NCI-H1092 treated with DMSO at 0.1 percent for 48 hours (cell line): ENCODE measurements at regions not wholly inside any gene's neighbourhood (a gene's known extent, or its start where the extent isn't known, plus 50 kb on each side); places are given as distances from the start of the nearest gene placed in this dataset.
"Not testable (repeated sequence)": the region's sequence is repeated elsewhere in the genome, so short reads cannot be mapped to it uniquely, and the experiment has no call there.

Experiments
- DNase-seq: peaks from one replicate; lab custom pipeline; 2025; lab: John Stamatoyannopoulos, UW

DNA sequence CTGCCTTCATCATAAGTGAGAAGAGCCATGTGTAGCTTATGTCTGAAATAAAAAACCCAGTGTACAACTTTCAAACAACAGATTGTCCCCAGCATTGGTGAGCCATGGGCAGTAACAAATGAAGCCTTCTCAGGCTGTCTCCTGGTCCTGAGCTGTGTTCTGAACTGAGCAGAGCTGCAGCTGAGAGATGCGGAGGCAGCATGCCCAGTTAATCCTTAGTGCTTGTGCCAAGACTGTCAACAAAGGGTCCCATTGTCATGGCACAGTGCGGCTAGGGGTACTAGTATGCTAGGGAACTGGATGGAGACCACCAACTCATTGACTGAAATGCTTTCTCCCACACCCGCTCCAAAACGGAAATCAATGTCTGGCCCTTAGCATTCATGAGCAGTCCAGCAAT lies 154.3 kb downstream of the RMST start:
- DNase-seq, result peak; percentile 69

DNA sequence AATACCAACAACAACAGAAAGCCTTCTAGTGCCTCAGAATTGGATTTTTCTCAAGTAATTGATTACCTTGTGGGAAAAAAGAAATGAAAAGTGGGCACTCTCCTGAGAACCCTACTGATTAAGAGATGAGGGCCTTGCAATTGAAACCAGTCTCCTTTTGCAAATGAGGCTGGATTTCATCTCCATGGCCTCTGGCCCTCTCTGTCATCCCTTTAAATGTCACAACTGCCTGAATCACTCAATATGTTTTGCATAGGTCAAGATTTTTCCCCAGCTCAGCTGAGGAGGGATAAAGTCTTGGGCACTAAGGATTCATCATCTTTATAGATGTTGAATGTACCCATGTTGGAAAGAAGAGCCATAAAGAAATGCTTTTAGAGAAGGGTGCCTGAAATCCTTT lies 166.4 kb downstream of the RMST start:
- DNase-seq, result no peak

DNA sequence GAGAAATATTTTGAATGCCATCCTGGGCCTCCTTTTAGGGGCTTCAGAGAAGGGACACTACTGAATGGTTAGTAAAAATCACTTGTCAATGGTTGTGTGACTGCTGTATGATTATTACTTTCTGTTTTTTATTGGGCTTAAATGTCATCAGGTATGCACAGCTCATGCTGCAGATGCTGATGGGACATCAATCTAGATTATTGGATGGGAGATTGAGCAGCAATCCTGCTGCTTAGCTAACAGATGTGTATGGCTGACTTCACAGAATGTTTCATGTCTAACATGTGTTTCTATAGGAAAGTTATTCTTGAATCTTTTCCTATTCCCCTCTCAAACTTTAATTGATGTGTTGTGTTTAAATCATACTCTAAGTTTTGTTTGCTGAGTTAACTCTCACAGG lies 166.8 kb downstream of the RMST start:
- no peak for DNase-seq

DNA sequence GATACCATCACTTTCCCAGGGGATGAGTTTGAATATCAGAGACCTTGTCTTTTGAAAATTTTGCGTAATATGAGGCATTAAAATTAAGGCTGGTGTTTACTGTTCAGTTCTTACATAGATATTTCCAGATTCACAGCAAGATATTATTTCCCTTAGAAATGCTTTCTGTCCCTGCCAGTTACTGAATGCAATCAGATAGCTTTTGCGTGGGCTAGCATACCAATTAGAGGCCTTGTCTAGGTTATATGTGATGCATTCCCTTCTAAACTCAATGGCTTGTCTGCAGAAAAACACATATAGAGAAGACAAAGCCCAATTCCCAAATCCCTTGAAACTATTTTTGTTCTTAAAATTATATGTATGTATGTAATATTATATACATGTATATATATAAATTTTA lies 167.8 kb downstream of the RMST start:
- DNase-seq, result no peak

DNA sequence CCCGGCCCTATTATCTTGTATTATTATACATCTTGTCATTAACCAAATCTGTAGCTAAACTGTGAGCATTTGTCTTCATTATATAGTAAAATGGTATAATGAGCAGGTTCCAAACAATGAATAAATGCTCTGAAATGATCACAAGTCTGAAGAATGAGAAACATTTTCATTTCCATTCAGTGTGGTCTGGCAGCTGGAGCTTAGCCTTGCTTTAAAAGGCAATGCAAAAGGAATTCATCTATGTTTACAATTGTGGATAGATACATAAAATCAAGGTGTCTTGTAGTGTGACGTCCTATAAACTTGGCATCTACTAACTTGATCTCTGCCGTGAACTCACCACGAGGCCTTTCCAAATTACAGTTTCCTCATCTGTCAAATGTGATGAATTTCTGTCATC lies 168.3 kb downstream of the RMST start:
- DNase-seq, result no peak

DNA sequence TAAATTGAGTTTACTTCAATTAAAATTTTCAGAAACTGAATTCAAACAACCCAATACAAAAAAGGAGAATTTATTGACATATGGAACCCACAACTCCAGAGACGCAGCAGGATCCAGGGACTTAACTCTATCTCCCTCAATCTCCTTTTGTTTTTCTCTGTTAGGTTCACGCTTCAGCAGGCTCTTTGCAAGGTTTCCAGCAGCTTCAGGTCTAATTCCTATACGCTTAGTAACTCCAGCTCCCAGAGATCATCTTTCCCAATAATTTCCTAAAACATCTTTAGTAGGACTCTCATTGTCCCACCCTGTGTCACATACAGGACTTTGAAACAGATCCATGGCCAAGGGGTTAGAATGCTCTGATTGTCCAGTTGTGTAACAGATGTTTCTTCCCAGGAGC lies 175.2 kb downstream of the RMST start:
- peak; percentile 11 for DNase-seq

DNA sequence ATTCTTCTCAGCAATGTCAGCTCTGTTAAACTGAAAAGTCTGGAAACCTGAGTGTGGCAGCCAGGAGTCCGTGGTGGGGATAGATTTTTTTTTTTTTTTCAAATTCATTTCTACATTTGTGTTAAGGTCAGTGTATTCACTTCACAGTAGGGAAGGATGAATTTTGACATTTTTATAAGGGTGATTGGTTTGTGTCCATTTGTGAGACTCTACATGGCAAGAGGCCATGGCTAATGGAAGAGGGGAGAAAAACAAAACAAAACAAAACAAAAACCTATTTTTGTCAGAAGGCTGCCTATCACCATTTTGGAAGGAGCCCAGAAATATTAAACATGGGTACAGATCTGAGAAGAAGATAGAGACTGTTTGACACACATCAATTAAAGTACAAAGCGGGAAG lies 176.1 kb downstream of the RMST start:
- peak; percentile 57 for DNase-seq

DNA sequence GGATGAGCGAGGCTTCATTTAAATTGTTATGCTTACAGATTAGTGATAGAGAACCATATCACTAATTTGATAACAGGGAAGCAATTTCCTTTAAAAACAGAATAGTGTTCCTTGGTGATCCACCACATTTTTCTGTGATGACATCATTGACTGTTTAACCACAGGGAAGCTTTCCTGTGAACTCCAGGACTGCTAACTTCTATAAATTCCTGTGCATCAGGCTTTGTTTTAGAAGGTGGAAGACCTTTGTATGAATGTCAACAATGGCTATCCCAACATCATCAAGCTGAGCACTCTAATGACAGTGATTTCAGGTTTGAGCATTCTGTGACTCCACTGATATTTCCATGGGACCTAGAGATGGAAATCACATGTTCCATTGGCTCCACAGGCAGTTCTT lies 177.1 kb downstream of the RMST start:
- no peak for DNase-seq

DNA sequence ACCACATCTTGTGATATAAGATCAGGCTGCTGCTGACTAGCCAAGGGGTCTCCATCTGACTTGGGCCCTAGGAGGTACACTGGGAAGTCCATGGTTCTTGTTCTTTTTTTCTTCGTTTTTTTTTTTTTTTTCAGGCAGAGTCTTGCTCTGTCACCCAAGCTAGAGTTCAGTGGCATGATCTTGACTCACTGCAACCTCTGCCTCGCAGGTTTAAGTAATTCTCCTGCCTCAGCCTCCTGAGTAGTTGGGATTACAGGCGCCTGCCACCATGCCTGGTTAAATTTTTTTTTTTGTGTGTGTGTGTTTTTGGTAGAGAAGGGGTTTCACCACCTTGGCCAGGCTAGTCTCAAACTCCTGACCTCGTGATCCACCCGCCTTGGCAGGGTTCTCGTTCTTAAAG lies 178.2 kb downstream of the RMST start:
- no peak for DNase-seq

DNA sequence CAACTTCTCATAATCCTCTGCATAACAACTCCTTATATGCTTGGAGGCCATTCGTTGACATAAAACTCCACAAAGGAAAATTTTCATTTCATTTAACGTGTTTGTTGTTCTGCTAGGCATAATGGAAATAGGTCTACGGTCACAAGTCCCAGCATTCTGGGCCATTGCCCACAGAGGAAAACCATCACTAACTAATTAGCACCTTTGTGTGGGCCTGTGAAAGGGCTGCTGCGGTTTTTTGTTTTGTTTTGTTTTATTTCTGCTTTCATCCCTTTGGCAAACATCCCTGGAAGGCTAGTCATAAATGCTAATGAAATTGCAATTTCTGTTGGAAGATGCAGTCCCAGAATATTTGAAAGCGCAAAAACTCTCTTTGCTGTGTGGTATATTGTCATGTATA lies 180.3 kb downstream of the RMST start:
- no peak for DNase-seq

DNA sequence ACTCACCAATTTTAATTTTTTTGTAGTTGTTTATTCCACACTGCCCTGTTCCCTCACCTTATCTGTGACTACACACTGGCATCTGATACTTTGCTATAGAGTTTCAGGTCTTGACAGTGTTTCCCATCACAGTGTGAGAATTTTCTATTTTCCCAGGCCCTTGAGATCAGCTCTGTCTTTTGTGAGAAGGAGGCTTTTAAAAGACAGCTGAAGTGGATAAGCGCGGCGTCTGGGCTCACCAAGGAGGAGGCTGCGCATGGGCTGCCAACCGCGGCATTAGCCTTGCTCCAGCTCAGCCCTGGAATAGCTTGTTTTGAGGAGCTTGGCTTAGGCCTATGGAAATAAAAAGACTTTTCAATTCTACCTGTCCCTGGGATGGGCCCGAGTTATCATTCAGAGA lies 181.3 kb downstream of the RMST start:
- no peak for DNase-seq

DNA sequence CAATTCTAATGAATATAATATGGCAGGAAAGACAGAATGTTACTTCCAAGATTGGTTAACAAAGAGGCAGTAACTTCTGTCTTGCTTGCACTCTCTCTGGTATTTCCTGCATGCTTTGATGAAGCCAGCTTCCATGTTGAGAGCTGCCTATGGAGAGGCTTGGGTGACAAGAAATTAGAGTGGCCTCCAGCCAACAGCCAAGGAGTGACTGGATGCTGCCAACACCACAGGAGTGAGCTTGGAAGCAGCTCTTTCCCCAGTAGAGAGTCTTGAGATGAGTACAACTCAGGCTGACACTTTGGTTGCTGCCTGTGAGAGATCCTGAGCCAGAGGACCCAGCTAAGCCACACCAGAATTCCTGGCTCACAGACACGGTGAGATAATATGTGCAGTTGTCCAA lies 183.1 kb downstream of the RMST start:
- no peak for DNase-seq

DNA sequence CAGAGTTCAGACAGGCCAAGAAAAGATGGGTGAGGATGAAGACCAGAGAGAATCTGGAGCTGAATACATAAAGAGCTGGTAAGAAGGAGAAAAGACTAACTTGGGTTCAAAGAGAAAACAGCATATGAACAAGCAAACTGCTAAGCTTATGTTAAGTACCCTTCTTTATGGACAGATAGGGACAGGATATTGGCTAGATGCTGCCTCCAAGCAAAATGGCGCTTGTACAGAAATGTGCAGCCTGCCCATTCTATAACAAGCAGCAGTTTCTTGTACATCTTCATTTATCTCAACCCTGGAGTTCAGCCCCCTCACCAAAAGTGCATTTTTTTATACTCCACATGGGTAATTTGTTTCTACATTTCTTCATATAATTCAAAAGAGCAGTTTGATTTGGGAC lies 184.5 kb downstream of the RMST start:
- DNase-seq, result no peak

DNA sequence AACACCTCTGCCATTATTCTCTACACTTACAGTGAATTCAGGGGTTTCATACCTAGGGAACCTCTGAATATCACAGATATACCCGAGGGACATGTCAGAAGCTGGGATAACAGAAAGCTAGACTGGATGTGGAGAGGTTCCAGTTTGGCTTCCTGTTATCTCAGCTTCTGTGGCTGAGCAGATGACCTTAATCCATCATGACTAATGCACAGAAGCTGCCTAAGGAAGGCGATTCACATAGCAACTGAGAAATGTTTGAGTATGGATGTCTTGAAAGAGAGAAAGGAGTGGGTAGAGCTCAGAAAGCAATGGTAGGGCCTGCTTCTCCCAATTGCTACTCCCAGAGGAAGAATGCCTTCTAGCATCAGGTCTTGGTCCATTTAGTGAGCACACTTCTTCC lies 187.6 kb downstream of the RMST start:
- no peak for DNase-seq

DNA sequence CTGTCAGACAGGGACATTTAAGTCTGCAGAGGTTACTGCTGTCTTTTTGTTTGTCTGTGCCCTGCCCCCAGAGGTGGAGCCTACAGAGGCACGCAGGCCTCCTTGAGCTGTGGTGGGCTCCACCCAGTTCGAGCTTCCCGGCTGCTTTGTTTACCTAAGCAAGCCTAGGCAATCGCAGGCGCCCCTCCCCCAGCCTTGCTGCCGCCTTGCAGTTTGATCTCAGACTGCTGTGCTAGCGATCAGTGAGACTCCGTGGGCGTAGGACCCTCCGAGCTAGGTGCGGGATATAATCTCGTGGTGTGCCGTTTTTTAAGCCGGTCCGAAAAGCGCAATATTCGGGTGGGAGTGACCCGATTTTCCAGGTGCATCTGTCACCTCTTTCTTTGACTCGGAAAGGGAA lies 193.9 kb downstream of the RMST start:
- not testable (repeated sequence) for DNase-seq

DNA sequence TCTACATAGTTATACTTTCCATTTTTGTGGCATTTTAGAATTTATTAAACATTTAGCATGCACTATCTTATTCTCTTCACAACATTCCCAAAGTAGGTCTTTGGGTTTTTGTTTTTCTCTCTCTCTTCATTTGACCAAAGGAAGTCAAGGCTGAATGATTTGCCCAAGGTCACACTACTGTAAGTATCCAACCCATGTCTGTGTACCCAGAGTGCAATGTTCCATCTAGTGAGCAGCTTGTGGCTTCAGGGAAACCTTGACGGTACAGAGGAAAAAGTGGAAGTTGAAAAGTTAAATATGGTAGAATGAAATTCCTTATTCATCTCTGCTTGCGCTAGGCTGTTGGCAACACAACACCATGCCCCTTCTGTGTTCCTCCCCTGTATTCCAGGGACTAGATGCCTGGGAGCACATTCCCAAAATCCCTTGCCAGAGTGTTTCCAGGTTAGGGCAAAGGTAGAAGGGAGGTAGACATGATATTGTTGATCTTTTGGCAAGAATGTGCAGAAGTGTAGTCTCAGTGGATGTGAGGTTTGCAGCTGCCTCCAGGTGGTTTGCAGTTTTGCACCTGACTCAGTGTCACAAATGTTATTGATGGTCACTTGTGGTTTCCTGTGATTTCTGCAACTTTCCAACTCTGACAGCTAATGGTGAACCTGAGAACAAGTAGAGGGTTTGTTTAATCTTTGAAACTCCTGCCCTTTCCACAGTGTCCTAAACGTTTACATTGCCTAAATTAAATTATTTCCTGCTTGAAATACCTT lies 196.7 kb downstream of the RMST start:
- DNase-seq, result no peak

DNA sequence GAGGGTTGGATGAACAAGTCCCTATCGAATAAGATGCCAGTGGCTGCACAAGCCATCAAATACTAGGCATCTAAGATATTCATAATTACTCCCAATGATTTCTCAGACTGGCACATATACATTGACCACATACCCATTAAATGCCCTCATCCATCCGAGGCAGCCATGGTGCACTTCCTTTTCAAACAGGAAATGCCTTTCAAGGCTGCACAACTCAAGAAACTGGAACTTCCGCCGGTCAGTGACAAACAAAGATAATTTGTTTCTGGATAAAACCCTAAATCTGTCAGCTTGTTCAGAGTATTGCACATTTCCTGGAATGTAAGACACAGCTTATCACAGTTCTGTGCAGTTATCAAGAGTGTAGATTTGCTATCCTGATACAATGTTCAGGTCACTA lies 203.7 kb downstream of the RMST start:
- no peak for DNase-seq

DNA sequence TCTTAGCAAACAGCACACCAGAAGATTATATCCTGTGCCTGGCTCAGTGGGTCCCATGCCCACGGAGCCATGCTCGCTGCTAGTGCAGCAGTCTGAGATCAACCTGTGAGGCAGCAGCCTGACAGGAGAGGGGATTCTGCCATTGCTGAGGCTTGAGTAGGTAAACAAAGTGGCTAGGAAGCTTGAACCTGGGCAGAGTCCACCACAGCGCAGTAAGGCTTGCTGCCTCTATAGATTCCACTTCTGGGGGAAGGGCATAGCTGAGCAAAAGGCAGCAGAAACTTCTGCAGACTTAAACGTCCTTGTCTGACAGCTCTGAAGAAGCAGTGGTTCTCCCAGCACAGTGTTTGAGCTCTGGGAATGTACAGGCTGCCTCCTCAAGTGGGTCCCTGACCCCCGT lies 210.3 kb downstream of the RMST start:
- DNase-seq, result no peak

DNA sequence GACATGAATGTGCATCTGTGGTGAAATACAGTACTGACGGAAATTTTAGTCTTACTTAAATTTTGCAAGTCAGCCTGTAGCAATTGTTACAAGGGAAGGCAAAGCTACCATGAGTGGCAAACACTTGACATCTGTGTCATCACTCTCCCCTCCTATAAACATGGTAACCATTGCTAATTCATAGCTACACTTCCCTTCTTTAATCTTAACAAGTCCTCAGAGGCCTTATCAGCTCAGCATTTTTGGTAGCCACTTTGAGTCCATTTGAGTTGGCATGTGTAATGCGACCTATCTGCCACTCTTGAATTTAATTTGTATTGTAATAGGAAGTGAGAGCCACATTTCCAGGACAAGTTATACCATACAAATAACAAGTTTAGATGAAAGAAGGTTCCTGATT lies 218.1 kb downstream of the RMST start:
- DNase-seq, result no peak

DNA sequence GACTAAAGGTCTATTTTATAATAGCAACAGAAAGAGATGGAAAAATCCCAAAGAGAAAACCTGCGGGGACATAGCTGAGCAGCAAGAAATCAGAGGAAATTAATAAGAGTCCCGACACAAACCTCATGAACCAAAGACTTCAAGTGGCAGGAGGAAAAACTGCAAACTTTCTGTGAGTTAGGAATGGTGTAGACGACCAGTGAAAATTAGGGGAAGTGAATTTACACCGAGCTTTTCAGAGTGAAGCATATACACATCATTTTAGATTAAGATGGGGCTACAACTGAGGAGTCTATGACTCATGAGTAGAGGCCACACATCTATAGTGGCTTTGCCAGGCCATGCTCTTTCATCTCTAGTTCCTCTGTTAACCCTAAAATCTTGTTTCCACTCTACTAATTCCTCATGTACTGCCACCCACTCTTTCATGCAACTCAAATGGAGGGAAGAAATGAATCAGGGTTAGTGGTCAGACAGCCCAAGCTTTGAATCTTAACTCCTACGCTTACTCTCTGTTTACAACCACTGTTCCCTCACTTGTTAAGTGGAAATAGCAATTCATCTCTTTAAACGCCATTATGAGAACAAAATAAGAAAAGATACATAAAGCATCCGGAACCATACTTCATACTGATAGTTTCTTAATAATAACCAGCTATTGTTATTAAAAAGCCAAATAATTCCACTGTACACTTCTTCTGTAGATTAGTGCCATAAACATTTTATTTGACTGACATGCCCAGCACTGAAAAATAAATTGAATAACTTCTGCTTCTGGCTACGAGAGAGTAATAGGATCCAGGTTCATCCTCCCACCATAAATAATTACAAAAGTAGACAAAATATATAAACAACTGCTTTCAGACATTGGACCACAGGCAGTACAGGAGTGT lies 219.3 kb downstream of the RMST start:
- no peak for DNase-seq

DNA sequence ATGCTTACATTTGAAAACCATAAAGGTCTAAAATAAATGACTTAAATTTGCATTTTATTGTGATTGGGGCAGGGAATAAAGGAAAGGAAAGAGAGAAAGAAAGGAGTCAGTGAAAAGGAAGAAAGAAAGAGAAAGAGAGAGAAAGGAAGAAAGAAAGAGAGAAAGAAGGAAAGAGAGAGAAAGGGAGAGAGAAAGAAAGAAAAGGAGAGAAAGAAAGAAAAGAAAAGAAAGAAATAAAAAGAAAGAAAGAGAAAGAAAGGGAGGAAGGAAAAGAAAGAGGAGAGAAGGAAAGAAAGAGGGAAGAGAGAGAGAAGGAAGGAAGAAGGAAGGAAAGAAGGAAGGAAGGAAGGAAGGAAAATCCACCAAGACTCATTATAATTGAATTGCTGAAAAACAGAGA lies 222.8 kb downstream of the RMST start:
- DNase-seq, result no peak

DNA sequence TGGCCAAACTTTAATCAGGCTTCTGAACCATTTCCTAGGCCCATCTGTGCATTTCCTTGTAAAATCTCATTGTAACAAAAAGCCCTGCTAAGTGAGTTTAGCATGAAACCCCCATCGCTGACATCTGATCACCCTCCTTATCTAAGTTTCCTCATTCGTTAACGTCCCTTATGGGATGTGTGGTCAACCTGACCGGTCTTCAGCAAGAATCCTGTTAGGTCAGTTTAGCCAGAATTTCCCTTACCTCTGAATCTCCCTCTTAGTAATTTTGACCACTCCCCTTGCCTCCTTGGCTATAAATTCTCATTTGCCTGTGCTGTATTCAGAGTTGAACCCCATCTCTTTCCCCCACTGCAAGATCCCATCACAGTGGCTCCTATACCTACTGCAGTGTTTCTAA lies 239.3 kb downstream of the RMST start:
- no peak for DNase-seq

DNA sequence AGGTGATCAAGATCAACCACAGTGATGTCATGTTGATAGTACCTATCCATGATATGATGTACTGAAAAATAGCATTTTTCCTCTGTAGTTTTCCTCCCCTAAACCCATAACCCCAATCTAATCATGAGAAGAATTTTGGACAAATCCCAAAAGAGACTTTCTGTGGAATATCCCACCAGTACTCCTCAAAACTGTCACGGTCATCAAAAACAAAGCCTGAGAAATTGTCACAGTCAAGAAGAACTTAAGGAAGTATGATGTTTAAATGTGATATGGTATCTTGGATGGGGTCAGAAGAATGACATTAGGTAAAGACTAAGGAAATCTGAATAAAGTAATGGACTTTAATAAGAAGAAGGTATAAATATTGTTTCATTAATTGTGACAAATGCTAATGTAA lies 248.8 kb downstream of the RMST start:
- no peak for DNase-seq

DNA sequence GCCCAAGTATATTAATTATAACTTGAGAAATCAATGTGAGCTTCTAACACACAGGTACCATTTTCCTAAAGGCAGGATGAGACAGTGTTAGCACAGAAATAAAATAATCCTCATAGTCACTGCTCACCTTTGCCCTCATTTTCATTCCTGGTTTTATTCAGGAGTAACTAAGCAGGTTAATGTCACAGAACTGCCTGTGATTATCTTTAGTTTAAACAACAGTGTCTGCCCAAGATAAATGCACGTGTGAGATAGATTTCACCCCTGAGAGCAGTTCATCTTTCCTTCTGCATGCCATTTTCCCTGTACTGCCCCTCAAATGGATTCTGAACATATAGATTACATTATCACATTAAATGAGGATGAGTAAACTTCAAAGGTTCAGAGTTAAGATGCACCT lies 250.7 kb downstream of the RMST start:
- no peak for DNase-seq
